H1 (cell line): ENCODE measurements at regions not wholly inside any gene's neighbourhood (a gene's known extent, or its start where the extent isn't known, plus 50 kb on each side); places are given as distances from the start of the nearest gene placed in this dataset.

Experiments used
- CBX5 ChIP-seq: fragments of 300-800, 300-1000 bp; sonication (generic); IDR thresholded peaks from 2 replicates; pipeline ENCODE4 v1.7.1; 2016; ENCODE audit warnings: antibody characterized with exemption, low read length, low read depth
- KDM5A ChIP-seq: fragments of 200-600 bp; IDR thresholded peaks from 2 replicates; pipeline ENCODE4 v1.7.1; 2012; ENCODE audit warnings: mild to moderate bottlenecking, low read length, inconsistent platforms, mixed read lengths
- POLR2A ChIP-seq, 2 experiments: IDR thresholded peaks; 1 replicate in 1 of 2; 2 replicates in 1 of 2; pipeline ENCODE4 v1.6.1; 2011; ENCODE audit warnings: low read depth in 2 of 2, low read length in 2 of 2, mild to moderate bottlenecking in 2 of 2; ENCODE audit errors: control extremely low read depth in 1 of 2
- TAF1 ChIP-seq: IDR thresholded peaks from 2 replicates; pipeline ENCODE4 v1.6.1; 2011; ENCODE audit warnings: mild to moderate bottlenecking, low read depth, low read length
- TF ChIP-seq, protein P1 (sequence below), 3 experiments: IDR thresholded peaks; 1 replicate in 2 of 3; 2 replicates in 1 of 3; pipeline versions ENCODE4 v1.5.1 to v1.6.1; 2011; ENCODE audit warnings: low read length in 3 of 3, mild to moderate bottlenecking in 3 of 3, inconsistent platforms in 2 of 3, low read depth in 1 of 3, moderate library complexity in 1 of 3; ENCODE audit not compliant: insufficient read depth in 1 of 3; ENCODE audit errors: control extremely low read depth in 1 of 3
- TF ChIP-seq, protein P2 (sequence below): IDR thresholded peaks from 2 replicates; pipeline ENCODE4 v1.6.1; 2011; ENCODE audit warnings: low read depth, mild to moderate bottlenecking, low read length; ENCODE audit not compliant: insufficient read depth

DNA sequence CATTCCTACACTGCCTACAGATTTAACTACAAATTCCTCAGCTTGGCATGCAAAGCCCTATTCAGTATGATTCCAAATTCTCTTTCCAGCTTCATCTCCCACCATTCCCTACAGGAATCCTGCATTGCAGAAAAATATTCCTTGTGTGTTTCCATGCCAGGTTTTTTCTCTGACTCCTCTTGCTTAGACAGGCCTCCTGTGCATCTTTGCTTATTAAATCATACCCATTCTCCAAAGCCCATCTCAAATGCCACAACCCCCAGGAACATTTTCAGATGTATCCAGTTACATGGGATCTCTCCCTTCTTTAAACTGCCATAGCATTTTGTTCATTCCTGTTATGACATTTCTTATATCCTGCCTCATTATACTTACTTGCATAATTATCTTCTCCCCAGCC, 106.4 kb upstream of the GRIA3 start (continued):
- TF ChIP-seq, protein P1, sequence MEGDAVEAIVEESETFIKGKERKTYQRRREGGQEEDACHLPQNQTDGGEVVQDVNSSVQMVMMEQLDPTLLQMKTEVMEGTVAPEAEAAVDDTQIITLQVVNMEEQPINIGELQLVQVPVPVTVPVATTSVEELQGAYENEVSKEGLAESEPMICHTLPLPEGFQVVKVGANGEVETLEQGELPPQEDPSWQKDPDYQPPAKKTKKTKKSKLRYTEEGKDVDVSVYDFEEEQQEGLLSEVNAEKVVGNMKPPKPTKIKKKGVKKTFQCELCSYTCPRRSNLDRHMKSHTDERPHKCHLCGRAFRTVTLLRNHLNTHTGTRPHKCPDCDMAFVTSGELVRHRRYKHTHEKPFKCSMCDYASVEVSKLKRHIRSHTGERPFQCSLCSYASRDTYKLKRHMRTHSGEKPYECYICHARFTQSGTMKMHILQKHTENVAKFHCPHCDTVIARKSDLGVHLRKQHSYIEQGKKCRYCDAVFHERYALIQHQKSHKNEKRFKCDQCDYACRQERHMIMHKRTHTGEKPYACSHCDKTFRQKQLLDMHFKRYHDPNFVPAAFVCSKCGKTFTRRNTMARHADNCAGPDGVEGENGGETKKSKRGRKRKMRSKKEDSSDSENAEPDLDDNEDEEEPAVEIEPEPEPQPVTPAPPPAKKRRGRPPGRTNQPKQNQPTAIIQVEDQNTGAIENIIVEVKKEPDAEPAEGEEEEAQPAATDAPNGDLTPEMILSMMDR (IDR thresholded peaks at IDR 0.05; ENCODE audit: control extremely low read depth in 1 of 3, insufficient read depth in 1 of 3, low read depth in 1 of 3, low read length in 3 of 3) = no peak
- TF ChIP-seq, protein P2, sequence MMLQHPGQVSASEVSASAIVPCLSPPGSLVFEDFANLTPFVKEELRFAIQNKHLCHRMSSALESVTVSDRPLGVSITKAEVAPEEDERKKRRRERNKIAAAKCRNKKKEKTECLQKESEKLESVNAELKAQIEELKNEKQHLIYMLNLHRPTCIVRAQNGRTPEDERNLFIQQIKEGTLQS = no peak
- TF ChIP-seq CBX5 = no peak
- TF ChIP-seq KDM5A = no peak
- no peak for TF ChIP-seq POLR2A (IDR thresholded peaks at IDR 0.05; ENCODE audit: control extremely low read depth in 1 of 2, low read depth in 2 of 2, low read length in 2 of 2)
- TF ChIP-seq TAF1 = no peak
